ENCODE measurements at regions not wholly inside any gene's neighbourhood (a gene's known extent, or its start where the extent isn't known, plus 50 kb on each side); places are given as distances from the start of the nearest gene placed in this dataset.

GRCh38 chr18:10315522-10315921 is 138.9 kb upstream of the APCDD1 start:
- TF ChIP-seq CTCF (conservative IDR thresholded peaks at IDR 0.05; ENCODE audit: low read depth, low read length): no peak
- no peak for TF ChIP-seq POLR2A (IDR thresholded peaks at IDR 0.05; ENCODE audit: low read depth, low read length)
- no peak for TF ChIP-seq RAD21 (IDR thresholded peaks at IDR 0.05; ENCODE audit: low read length)
- TF ChIP-seq RFX5 (IDR thresholded peaks at IDR 0.05; ENCODE audit: low read depth, low read length): no peak
- TF ChIP-seq BHLHE40 (IDR thresholded peaks at IDR 0.05; ENCODE audit: low read depth, low read length): no peak
- TF ChIP-seq CHD1 (IDR thresholded peaks at IDR 0.05; ENCODE audit: low read depth, low read length): no peak
- no peak for TF ChIP-seq MXI1 (IDR thresholded peaks at IDR 0.05; ENCODE audit: borderline replicate concordance, low read depth, low read length)
- no peak for TF ChIP-seq MAFK (IDR thresholded peaks at IDR 0.05; ENCODE audit: low read depth, low read length)
- no peak for TF ChIP-seq USF2 (IDR thresholded peaks at IDR 0.05; ENCODE audit: low read depth, low read length)
- TF ChIP-seq FOS (IDR thresholded peaks at IDR 0.05; ENCODE audit: low read depth, low read length): no peak
- TF ChIP-seq RCOR1 (IDR thresholded peaks at IDR 0.05; ENCODE audit: insufficient replicate concordance, low read length): no peak

Measured in IMR-90 (cell line).